ENCODE measurements at regions not wholly inside any gene's neighbourhood (a gene's known extent, or its start where the extent isn't known, plus 50 kb on each side); places are given as distances from the start of the nearest gene placed in this dataset.
"Not testable (repeated sequence)": the region's sequence is repeated elsewhere in the genome, so short reads cannot be mapped to it uniquely, and the experiment has no call there.

GRCh38 chr4:106565727-106566126, 197.1 kb upstream of the GIMD1 start:
- no peak for DNase-seq (ENCODE audit: low spot score)
- TF ChIP-seq CTCF (IDR thresholded peaks at IDR 0.05; ENCODE audit: extremely low read depth, missing control alignments) = no peak

GRCh38 chr4:106563637-106564036, 195.1 kb upstream of the GIMD1 start:
- DNase-seq (ENCODE audit: low spot score) = not testable (repeated sequence)

GRCh38 chr4:106551724-106552123, 183.1 kb upstream of the GIMD1 start:
- no peak for DNase-seq (ENCODE audit: low spot score)
- TF ChIP-seq CTCF (IDR thresholded peaks at IDR 0.05; ENCODE audit: extremely low read depth, missing control alignments) = no peak

GRCh38 chr4:106548446-106549044, 180.0 kb upstream of the GIMD1 start:
- no peak for DNase-seq (ENCODE audit: low spot score)
- no peak for TF ChIP-seq CTCF (IDR thresholded peaks at IDR 0.05; ENCODE audit: extremely low read depth, missing control alignments)

GRCh38 chr4:106546370-106546769, 177.8 kb upstream of the GIMD1 start:
- no peak for DNase-seq (ENCODE audit: low spot score)
- no peak for TF ChIP-seq CTCF (IDR thresholded peaks at IDR 0.05; ENCODE audit: extremely low read depth, missing control alignments)

- not testable (repeated sequence) for DNase-seq (ENCODE audit: low spot score)
Observed at GRCh38 chr4:106542609-106543008, 174.0 kb upstream of the GIMD1 start.

- no peak for DNase-seq (ENCODE audit: low spot score)
- no peak for TF ChIP-seq CTCF (IDR thresholded peaks at IDR 0.05; ENCODE audit: extremely low read depth, missing control alignments)
Observed at GRCh38 chr4:106541253-106541652, 172.7 kb upstream of the GIMD1 start.

- no peak for DNase-seq (ENCODE audit: low spot score)
- TF ChIP-seq CTCF (IDR thresholded peaks at IDR 0.05; ENCODE audit: extremely low read depth, missing control alignments) = no peak
Observed at GRCh38 chr4:106530821-106531220, 162.2 kb upstream of the GIMD1 start.

- TF ChIP-seq CTCF (IDR thresholded peaks at IDR 0.05; ENCODE audit: extremely low read depth, missing control alignments) = no peak
- DNase-seq (ENCODE audit: low spot score) = no peak
Observed at GRCh38 chr4:106530024-106530361, 161.4 kb upstream of the GIMD1 start.

Measured in GM20000 (cell line).